Pancreas (tissue), 10 donors: ENCODE measurements at regions not wholly inside any gene's neighbourhood (a gene's known extent, or its start where the extent isn't known, plus 50 kb on each side); places are given as distances from the start of the nearest gene placed in this dataset.

Experiments
- ATAC-seq, 4 donors: fragments of 200-7000 bp; cut with Tn5 transposase; one replicate each; pipeline versions ENCODE4 v1.8.0 to v1.9.1; 2020; ENCODE audit warnings: mild to moderate bottlenecking in 4 of 4, moderate library complexity in 4 of 4
- DNase-seq, 6 donors: peaks; one replicate each; pipeline ENCODE4 v3.0.0-alpha.2; 2020
- FAIRE-seq: peaks from 2 replicates; lab custom pipeline; 2012; peaks lifted over from hg19 to GRCh38; lab: Jason Lieb, UNC
- H3K27ac ChIP-seq, 4 donors: fragments of 200-600 bp; sonication (generic); 1 replicate in 3 of 4; 2 replicates in 1 of 4; pipeline versions ENCODE4 v1.5.0 to v1.8.0; 2020
- H3K27me3 ChIP-seq, 4 donors: fragments of 200-600 bp; one replicate each; pipeline ENCODE4 v1.8.0; 2021
- H3K36me3 ChIP-seq, 3 donors: fragments of 200-600 bp; sonication (generic) in 1 of 3; one replicate each; pipeline versions ENCODE4 v1.5.0 to v1.8.0; 2020 to 2021
- H3K4me1 ChIP-seq, 3 donors: fragments of 200-600 bp; one replicate each; pipeline ENCODE4 v1.8.0; 2021
- H3K4me3 ChIP-seq, 4 donors: fragments of 200-600 bp; sonication (generic) in 2 of 4; one replicate each; pipeline versions ENCODE4 v1.5.0 to v1.8.0; 2020 to 2021
- H3K9me3 ChIP-seq, 4 donors: fragments of 200-600 bp; one replicate each; pipeline ENCODE4 v1.8.0; 2021
- WGBS, 2 donors: extraction: QIAGEN DNeasy Blood & Tissue Kit; methylation state at CpG; one replicate each; pipeline ENCODE4 v1.1.7; 2013; 5-methylcytosine and 5-hydroxymethylcytosine counted together
- intact Hi-C, 3 donors: fragments of 100-400 bp; cut with DNase I; formaldehyde crosslinking; loops; one replicate each; pipeline versions ENCODE4 v1.11.1 to v1.14.2; 2022
- TF ChIP-seq, protein P1 (sequence below), 4 donors: fragments of 200-600 bp; sonication (generic) in 3 of 4; IDR thresholded peaks; one replicate each; pipeline versions ENCODE4 v1.5.0 to v1.8.0; 2021; ENCODE audit warnings: antibody characterized with exemption in 4 of 4
- donor health status: healthy with polysubstance abuse.
- donor health status: DM: no; HTN: no; CAD: no; lungs with moderate emphysema.
- donor health status: DM: no; HTN: no; CAD: no.
- donor health status: control.
- donor health status: control.
- donor health status: Bipolar disorder and iron deficiency.
- donor health status: DM: yes; HTN: yes; CAD: no.
- donor health status: DM: no; HTN: no; CAD: no.
- donor health status: DM: no; HTN: no; CAD: no.
- donor health status: DM: yes; HTN: yes; CAD: no.

DNA sequence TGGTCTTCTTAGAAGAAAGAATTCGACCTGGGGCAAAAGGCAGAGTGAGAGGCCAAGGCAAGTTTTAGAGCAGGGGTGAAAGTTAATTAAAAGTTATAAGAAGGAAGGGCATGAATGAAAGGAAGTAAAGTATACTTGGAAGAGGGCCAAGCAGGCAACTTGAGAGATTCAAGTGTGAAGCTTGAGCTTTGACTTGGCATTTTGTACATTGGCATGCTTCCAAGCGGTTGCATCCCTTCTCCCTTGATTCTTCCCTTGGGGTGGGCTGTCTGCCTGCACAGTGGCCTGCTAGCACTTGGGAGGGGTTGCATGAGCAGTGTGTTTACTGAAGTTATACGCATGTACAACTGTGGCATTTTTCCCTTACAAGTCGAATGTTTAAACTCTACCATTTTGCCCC is 74.8 kb upstream of the MGAT4C start:
- no peak overlapping the region for H3K4me3 ChIP-seq
- no peak for ATAC-seq
- TF ChIP-seq, protein P1, sequence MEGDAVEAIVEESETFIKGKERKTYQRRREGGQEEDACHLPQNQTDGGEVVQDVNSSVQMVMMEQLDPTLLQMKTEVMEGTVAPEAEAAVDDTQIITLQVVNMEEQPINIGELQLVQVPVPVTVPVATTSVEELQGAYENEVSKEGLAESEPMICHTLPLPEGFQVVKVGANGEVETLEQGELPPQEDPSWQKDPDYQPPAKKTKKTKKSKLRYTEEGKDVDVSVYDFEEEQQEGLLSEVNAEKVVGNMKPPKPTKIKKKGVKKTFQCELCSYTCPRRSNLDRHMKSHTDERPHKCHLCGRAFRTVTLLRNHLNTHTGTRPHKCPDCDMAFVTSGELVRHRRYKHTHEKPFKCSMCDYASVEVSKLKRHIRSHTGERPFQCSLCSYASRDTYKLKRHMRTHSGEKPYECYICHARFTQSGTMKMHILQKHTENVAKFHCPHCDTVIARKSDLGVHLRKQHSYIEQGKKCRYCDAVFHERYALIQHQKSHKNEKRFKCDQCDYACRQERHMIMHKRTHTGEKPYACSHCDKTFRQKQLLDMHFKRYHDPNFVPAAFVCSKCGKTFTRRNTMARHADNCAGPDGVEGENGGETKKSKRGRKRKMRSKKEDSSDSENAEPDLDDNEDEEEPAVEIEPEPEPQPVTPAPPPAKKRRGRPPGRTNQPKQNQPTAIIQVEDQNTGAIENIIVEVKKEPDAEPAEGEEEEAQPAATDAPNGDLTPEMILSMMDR (IDR thresholded peaks at IDR 0.05) = no peak
- H3K4me1 ChIP-seq = no peaks in the 10 kb centered on the region
- intact Hi-C loops = no loop called here
- no peak for FAIRE-seq
- no peaks in the 10 kb centered on the region for H3K36me3 ChIP-seq
- no peaks in the 10 kb centered on the region for H3K9me3 ChIP-seq
- WGBS, 2 donors = 75 to 76% methylated on average over 4 of the region's 4 CpGs
- DNase-seq = no peak
- H3K27me3 ChIP-seq = no peaks in the 10 kb centered on the region
- no peak overlapping the region for H3K27ac ChIP-seq

DNA sequence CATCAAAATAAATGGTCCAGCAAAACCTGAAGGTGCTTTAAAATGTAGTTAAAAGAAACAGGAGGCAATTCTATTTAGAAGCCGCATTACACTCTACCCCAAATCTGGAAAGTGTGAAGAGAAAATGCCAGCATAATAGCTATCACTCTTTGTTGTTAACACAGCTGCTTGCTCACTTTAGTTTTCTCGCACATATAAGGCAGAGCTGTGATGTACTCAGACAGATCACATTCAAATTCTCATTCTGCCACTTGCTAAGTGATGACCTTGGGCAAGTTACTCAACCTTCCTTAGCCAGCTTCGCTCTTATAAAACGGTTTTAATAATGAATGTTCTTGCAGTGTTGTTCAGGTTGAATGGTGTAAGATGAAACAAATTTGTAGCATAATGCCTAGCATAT is 56.0 kb upstream of the MGAT4C start:
- Histone ChIP-seq H3K36me3 (no peaks in the 10 kb centered on the region), H3K4me3 (no peak overlapping the region), H3K27ac (no peak overlapping the region), H3K9me3 (no peaks in the 10 kb centered on the region), H3K4me1 (no peaks in the 10 kb centered on the region), H3K27me3 (no peaks in the 10 kb centered on the region)
- TF ChIP-seq, protein P1 (IDR thresholded peaks at IDR 0.05) = no peak
- intact Hi-C loops = no loop called here
- no peak for FAIRE-seq
- no peak for ATAC-seq
- DNase-seq = no peak
- WGBS, 2 donors = 28 to 30% methylated on average over 4 of the region's 4 CpGs
